ENCODE measurements at regions not wholly inside any gene's neighbourhood (a gene's known extent, or its start where the extent isn't known, plus 50 kb on each side); places are given as distances from the start of the nearest gene placed in this dataset.

DNA sequence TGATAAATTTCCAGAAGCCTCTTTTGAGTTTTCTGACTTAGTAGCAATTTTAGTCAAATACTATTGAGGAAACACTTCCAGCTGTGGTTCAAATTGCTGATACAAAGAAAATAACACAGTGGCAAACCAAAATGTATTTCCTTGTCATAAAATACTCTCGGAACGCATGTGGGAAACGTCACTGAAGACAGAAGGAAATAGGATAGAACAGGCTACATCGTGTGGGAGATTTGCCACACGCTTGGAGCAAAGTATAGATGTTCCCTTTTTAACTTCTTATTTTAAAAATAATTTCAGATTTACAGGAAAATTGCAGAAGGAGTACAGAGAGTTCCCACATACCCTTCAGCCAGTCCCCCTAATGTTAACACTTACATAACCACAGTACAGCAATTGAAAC lies 88.8 kb downstream of the ING1 start:
- ChIA-PET CTCF (interaction anchor here (1.2 kb wide), 1 partner anchor 347 kb away, joined by 3 read pairs; no protein-coding TSS in a partner anchor), POLR2A (no interaction called here)
- TF ChIP-seq, protein P1, sequence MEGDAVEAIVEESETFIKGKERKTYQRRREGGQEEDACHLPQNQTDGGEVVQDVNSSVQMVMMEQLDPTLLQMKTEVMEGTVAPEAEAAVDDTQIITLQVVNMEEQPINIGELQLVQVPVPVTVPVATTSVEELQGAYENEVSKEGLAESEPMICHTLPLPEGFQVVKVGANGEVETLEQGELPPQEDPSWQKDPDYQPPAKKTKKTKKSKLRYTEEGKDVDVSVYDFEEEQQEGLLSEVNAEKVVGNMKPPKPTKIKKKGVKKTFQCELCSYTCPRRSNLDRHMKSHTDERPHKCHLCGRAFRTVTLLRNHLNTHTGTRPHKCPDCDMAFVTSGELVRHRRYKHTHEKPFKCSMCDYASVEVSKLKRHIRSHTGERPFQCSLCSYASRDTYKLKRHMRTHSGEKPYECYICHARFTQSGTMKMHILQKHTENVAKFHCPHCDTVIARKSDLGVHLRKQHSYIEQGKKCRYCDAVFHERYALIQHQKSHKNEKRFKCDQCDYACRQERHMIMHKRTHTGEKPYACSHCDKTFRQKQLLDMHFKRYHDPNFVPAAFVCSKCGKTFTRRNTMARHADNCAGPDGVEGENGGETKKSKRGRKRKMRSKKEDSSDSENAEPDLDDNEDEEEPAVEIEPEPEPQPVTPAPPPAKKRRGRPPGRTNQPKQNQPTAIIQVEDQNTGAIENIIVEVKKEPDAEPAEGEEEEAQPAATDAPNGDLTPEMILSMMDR (IDR thresholded peaks at IDR 0.05; ENCODE audit: control extremely low read depth, extremely low read depth, low read depth, missing control alignments), result no peak
- no peak for DNase-seq (ENCODE audit: extremely low spot score)

- no peak for DNase-seq (ENCODE audit: extremely low spot score)
- CTCF ChIA-PET, result interaction anchor here (0.9 to 1.6 kb wide), 4 partner anchors 10 to 210 kb away, joined by 3 to 5 read pairs (median 4); no protein-coding TSS in a partner anchor
- POLR2A ChIA-PET, result interaction anchor here (0.6 kb wide), 1 partner anchor 223 kb away, joined by 3 read pairs; no protein-coding TSS in a partner anchor
Observed at GRCh38 chr13:110806636-110807035, 93.1 kb downstream of the ING1 start.

GRCh38 chr13:110807546-110807945 lies 94.0 kb downstream of the ING1 start:
- TF ChIP-seq, protein P1 (IDR thresholded peaks at IDR 0.05; ENCODE audit: control extremely low read depth, extremely low read depth, low read depth, missing control alignments), result no peak
- ChIA-PET POLR2A (no interaction called here), CTCF (interaction anchor here (0.9 to 1.6 kb wide), 4 partner anchors 9 to 211 kb away, joined by 3 to 5 read pairs (median 4); no protein-coding TSS in a partner anchor)
- no peak for DNase-seq (ENCODE audit: extremely low spot score)

More at GRCh38 chr13:110806636-110807035, 93.1 kb downstream of the ING1 start:
- TF ChIP-seq, protein P1 (IDR thresholded peaks at IDR 0.05; ENCODE audit: control extremely low read depth, extremely low read depth, low read depth, missing control alignments), result no peak

- CTCF ChIA-PET, result interaction anchor here (1.1 to 1.6 kb wide), 2 partner anchors 8 to 10 kb away, joined by 3 to 5 read pairs; no protein-coding TSS in a partner anchor
- TF ChIP-seq, protein P1 (IDR thresholded peaks at IDR 0.05; ENCODE audit: control extremely low read depth, extremely low read depth, low read depth, missing control alignments), result no peak
Observed at GRCh38 chr13:110808138-110808537, 94.6 kb downstream of the ING1 start.

DNA sequence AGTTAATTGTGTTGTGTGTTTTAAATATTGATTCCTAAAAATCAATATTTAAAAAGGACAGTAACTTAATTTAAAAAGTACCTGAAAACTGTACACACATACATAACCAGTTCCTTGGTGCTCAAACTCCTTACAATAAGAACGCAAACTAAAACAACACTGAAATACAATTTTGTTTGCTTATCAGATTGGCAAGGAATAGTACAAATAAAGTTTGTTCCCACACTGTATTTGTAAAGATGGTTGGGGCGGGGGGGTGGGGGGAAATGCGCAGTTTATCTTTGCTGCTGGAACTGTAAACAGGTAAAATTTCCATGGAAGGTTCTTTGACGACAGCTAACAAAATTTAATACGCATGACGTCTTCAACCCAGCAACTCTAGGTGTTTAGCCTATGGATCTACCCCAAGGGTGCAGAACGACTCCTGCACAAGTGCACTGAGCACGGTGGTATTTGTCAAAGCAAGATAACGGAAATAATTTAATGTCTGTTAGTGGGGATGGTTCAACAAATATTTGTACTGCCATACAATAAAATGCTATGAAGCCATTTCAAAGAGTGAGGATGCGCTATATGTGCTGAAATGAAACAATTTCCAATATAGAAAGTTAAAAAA lies 96.5 kb downstream of the ING1 start:
- TF ChIP-seq, protein P1 (IDR thresholded peaks at IDR 0.05; ENCODE audit: control extremely low read depth, extremely low read depth, low read depth, missing control alignments), result no peak
- DNase-seq (ENCODE audit: extremely low spot score), result no peak
- CTCF ChIA-PET, result interaction anchor here (0.9 to 1.6 kb wide), 2 partner anchors 8 to 15 kb away, joined by 3 to 6 read pairs; no protein-coding TSS in a partner anchor
- POLR2A ChIA-PET, result no interaction called here

More at GRCh38 chr13:110808138-110808537, 94.6 kb downstream of the ING1 start:
- no peak for DNase-seq (ENCODE audit: extremely low spot score)
- POLR2A ChIA-PET, result no interaction called here

DNA sequence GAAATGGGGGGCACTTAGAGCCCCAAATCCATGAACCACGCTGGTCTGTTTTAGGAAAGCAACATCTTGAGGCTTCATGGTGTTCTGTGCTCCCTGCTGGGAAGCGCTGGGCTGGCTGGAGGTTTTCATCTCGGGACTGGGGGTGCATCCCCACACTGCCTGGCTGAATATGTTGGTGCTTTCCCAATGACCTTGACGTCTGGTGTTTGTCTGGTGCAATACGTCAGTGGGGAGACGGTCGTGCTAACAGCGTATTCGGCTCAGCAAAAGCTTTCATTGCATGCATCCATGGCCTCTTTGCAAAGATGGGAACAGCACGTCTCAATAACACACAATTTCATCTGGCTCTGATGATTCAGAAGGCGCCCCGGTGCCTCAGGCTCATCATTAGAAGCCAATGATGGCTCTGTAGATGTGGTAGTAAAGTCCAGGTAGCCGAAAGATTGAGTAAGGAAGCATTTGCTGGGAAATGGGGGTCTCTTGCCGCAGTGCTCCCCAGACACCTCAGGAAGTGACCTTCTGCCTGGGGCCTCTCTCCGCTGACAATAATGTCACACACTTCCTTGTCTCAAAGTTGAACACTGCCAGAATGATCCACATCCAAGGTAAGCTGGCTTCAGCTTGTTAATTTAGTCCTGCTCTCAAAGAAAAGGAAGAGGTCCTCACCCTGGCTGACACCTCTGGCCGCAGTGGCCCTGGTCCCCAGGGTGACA lies 97.7 kb downstream of the ING1 start:
- DNase-seq (ENCODE audit: extremely low spot score), result no peak
- TF ChIP-seq, protein P1 (IDR thresholded peaks at IDR 0.05; ENCODE audit: control extremely low read depth, extremely low read depth, low read depth, missing control alignments), result no peak
- ChIA-PET CTCF (interaction anchor here (0.9 kb wide), 1 partner anchor 14 kb away, joined by 3 read pairs; no protein-coding TSS in a partner anchor), POLR2A (no interaction called here)
